ENCODE measurements at regions not wholly inside any gene's neighbourhood (a gene's known extent, or its start where the extent isn't known, plus 50 kb on each side); places are given as distances from the start of the nearest gene placed in this dataset.
A peak's percentile ranks its signal among the peaks of the same experiment; 100 is the strongest.

DNA sequence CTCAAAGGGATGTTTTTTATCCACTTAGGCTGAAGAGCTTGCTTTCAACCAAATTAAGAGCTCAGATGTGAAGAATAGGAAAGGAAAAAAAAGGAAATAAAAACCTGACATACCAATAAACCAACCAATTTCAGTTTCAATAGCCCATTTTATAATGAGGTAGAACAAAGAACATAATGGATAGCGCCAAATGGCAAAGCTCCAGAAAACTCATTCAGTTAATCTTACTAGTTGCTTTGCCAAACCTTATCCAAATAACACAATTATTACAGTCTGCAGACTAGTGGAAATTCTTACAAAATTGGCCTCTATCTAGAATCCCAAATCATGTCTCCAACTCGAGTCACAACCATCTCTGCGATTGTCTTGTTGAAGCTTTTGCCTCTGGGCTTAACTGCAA, 337.0 kb downstream of the CRPPA start:
- Mint-ChIP-seq H3K27me3 (ENCODE audit: low read depth) (no peaks in the 10 kb centered on the region), H3K4me3 (no peak overlapping the region), H3K4me1 (peaks cover 8% of the 10 kb centered on the region), H3K36me3 (ENCODE audit: low read depth) (no peaks in the 10 kb centered on the region), H3K9me3 (peaks cover 6% of the 10 kb centered on the region), H3K27ac (peak overlapping the region in 2 of 3 experiments; percentile 37 to 66)
- TF ChIP-seq, protein P1, sequence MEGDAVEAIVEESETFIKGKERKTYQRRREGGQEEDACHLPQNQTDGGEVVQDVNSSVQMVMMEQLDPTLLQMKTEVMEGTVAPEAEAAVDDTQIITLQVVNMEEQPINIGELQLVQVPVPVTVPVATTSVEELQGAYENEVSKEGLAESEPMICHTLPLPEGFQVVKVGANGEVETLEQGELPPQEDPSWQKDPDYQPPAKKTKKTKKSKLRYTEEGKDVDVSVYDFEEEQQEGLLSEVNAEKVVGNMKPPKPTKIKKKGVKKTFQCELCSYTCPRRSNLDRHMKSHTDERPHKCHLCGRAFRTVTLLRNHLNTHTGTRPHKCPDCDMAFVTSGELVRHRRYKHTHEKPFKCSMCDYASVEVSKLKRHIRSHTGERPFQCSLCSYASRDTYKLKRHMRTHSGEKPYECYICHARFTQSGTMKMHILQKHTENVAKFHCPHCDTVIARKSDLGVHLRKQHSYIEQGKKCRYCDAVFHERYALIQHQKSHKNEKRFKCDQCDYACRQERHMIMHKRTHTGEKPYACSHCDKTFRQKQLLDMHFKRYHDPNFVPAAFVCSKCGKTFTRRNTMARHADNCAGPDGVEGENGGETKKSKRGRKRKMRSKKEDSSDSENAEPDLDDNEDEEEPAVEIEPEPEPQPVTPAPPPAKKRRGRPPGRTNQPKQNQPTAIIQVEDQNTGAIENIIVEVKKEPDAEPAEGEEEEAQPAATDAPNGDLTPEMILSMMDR (IDR thresholded peaks at IDR 0.05; ENCODE audit: unreplicated experiment in 3 of 3) = no peak

DNA sequence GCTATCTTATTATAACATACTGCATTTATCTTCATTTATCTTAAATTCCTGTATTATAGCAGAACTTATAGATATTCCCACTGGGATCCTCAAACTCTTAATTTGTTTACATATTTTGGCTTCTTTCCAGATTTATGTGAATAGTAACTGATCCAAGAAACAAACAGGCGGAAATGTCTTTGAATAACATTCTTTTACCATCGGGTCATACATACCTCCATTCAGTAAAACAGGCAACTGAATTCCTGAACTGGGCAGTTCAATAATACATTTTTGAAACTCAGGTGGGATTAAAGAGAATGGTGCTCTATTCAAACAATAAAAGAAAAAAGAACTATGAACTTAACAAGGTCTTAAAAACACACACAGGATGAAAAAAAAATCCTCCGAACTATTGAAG, 337.4 kb downstream of the CRPPA start:
- H3K9me3 Mint-ChIP-seq = peaks cover 7% of the 10 kb centered on the region
- no peak overlapping the region for H3K4me3 Mint-ChIP-seq

DNA sequence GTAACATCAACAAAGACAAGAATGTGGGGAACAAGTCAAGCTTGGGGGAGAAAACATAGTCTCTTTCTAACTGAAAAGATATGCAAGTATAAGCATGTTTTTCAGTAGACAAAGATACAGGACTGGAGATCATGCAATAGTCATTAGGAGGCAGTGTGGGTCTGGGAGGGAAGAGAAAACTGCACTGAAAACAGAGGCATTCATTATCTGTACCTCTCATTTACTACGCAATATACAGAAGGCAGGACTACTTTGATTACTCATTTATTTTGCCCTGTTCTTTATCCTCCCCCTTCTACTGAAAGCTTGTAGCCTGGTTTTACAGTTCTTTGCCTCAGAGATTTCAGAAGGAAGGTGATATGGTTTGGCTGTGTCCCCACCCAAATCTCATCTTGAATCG, 341.2 kb downstream of the CRPPA start:
- peaks cover 8% of the 10 kb centered on the region for H3K4me1 Mint-ChIP-seq
- no peaks in the 10 kb centered on the region for H3K36me3 Mint-ChIP-seq (ENCODE audit: low read depth)
- no peak overlapping the region for H3K27ac Mint-ChIP-seq
- TF ChIP-seq, protein P1 (IDR thresholded peaks at IDR 0.05; ENCODE audit: unreplicated experiment in 3 of 3) = no peak
- H3K9me3 Mint-ChIP-seq = peaks cover 7% of the 10 kb centered on the region
- no peaks in the 10 kb centered on the region for H3K27me3 Mint-ChIP-seq (ENCODE audit: low read depth)
- H3K4me3 Mint-ChIP-seq = no peak overlapping the region

More for the DNA sequence above, 337.4 kb downstream of the CRPPA start:
- Mint-ChIP-seq H3K36me3 (ENCODE audit: low read depth) (no peaks in the 10 kb centered on the region), H3K27me3 (ENCODE audit: low read depth) (no peaks in the 10 kb centered on the region), H3K27ac (peak overlapping the region in 2 of 3 experiments; percentile 37 to 66), H3K4me1 (peaks cover 8% of the 10 kb centered on the region)
- TF ChIP-seq, protein P1 (IDR thresholded peaks at IDR 0.05; ENCODE audit: unreplicated experiment in 3 of 3) = no peak

DNA sequence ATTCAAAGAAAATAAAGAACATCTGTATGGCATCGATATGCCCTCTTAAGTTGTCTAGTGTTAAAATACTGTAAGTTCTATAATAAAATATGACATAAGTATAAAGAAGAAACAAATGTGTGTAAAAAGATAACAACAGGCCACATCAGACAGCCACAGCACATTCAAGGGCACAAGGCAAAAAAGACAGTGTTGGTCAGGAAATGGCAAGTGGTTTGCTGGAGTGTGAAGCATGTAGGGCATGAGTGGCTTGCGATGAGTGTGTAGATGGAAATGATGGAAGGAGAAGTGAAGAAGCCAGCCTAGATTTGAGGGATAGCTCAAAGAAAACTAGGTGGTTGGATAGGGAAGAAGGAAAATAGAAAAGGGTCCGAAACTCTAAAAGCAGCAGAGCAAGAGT, 341.6 kb downstream of the CRPPA start:
- Mint-ChIP-seq H3K4me3 (no peak overlapping the region), H3K4me1 (peaks cover 8% of the 10 kb centered on the region), H3K36me3 (ENCODE audit: low read depth) (no peaks in the 10 kb centered on the region), H3K27me3 (ENCODE audit: low read depth) (no peaks in the 10 kb centered on the region), H3K9me3 (peaks cover 7% of the 10 kb centered on the region), H3K27ac (no peak overlapping the region)
- TF ChIP-seq, protein P1 (IDR thresholded peaks at IDR 0.05; ENCODE audit: unreplicated experiment in 3 of 3) = no peak

DNA sequence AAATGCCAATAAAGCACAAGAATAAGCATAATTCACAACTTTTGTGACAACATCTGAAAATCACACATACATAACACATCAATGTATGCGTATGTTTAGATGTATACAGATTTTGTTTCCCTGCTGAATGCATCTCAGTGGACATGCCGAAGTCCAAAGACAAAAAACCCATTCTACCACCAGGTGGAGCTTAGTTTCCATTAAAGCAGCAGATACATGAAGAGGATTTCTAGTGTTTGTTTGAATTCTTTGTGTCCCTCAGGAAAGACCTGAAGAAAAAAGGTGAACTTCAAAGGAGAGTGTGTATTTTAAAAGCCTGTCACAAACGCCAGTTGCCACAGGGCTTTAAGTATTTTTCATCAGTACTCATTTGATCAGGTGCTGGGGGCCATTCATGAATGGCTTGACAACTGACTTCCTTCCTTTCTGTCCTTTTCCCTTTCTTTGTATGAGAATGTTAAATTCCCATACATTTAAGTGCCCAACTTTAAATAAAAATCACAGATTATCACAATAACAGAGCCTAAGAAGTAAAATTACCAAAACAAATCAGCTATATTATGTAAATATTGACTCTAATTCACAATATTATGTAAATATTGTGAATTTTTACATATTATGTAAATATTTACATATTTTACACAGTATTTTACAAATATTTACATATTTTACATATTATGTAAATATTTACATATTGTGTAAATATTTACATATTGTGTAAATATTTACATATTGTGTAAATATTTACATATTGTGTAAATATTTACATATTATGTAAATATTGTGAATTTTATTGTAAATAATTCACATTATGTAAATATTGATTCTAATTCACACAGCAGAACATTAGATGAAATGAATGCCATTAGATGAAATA, 343.0 kb downstream of the CRPPA start:
- no peak overlapping the region for H3K27ac Mint-ChIP-seq
- H3K4me3 Mint-ChIP-seq = no peak overlapping the region
- TF ChIP-seq, protein P1 (IDR thresholded peaks at IDR 0.05; ENCODE audit: unreplicated experiment in 3 of 3) = peak; percentile 80 to 85 (median 82)
- no peaks in the 10 kb centered on the region for H3K4me1 Mint-ChIP-seq
- H3K36me3 Mint-ChIP-seq (ENCODE audit: low read depth) = no peaks in the 10 kb centered on the region
- H3K9me3 Mint-ChIP-seq = peaks cover 7% of the 10 kb centered on the region
- H3K27me3 Mint-ChIP-seq (ENCODE audit: low read depth) = no peaks in the 10 kb centered on the region

Measured in nephron (organoid).